Fibroblast of lung (primary cell): ENCODE measurements at regions not wholly inside any gene's neighbourhood (a gene's known extent, or its start where the extent isn't known, plus 50 kb on each side); places are given as distances from the start of the nearest gene placed in this dataset.

Source experiments
- EZH2 ChIP-seq: IDR thresholded peaks from 2 replicates; pipeline ENCODE4 v1.5.1; 2012; ENCODE audit warnings: low read length, control low read depth, mild to moderate bottlenecking; ENCODE audit errors: missing control alignments
- TF ChIP-seq, protein P1 (sequence below), 2 donors: IDR thresholded peaks in 1 of 2; conservative IDR thresholded peaks in 1 of 2; 1 replicate in 1 of 2; 2 replicates in 1 of 2; pipeline ENCODE4 v1.5.1; 2011 to 2012; ENCODE audit warnings: low read length in 2 of 2, control low read depth in 1 of 2, inconsistent platforms in 1 of 2, low read depth in 1 of 2, mild to moderate bottlenecking in 1 of 2

DNA sequence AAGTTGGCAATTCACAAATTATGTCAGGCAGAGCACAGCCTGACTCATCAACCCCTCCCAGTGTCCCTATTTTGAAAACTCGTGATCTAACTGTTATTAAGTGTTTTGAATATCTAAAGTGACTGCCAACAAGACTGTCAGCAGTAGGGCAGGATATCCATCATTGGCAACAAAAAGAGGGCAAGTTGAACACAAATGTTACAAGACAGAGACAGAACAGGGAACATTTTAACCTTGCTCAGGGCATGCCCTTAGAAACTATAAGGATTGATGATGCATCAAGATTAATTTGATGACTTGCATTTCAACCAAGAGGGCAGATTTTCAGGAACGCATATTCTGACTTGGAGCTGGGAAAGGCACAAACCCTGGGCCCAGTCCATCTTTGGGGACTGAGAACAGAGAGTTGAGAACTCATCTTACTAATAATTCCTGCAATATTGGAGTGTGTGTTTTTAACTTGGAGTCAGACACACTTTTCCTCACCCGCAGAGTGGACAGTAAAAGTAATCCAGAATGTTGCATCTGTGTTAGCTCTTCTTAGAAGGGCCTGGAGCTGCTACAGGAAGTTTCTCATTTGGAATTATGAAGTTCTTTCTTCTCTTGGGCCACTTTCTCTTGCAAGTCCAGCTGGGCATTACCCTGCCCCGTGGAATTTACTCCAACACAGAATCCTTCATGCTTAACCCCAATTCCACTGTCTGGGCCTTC, 317.2 kb downstream of the LTN1 start:
- TF ChIP-seq, protein P1, sequence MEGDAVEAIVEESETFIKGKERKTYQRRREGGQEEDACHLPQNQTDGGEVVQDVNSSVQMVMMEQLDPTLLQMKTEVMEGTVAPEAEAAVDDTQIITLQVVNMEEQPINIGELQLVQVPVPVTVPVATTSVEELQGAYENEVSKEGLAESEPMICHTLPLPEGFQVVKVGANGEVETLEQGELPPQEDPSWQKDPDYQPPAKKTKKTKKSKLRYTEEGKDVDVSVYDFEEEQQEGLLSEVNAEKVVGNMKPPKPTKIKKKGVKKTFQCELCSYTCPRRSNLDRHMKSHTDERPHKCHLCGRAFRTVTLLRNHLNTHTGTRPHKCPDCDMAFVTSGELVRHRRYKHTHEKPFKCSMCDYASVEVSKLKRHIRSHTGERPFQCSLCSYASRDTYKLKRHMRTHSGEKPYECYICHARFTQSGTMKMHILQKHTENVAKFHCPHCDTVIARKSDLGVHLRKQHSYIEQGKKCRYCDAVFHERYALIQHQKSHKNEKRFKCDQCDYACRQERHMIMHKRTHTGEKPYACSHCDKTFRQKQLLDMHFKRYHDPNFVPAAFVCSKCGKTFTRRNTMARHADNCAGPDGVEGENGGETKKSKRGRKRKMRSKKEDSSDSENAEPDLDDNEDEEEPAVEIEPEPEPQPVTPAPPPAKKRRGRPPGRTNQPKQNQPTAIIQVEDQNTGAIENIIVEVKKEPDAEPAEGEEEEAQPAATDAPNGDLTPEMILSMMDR (conservative IDR thresholded peaks at IDR 0.05 in 1 of 2, IDR thresholded peaks at IDR 0.05 in 1 of 2; ENCODE audit: low read depth in 1 of 2, low read length in 2 of 2), result no peak
- no peak for TF ChIP-seq EZH2
